ENCODE measurements at regions not wholly inside any gene's neighbourhood (a gene's known extent, or its start where the extent isn't known, plus 50 kb on each side); places are given as distances from the start of the nearest gene placed in this dataset.

DNA sequence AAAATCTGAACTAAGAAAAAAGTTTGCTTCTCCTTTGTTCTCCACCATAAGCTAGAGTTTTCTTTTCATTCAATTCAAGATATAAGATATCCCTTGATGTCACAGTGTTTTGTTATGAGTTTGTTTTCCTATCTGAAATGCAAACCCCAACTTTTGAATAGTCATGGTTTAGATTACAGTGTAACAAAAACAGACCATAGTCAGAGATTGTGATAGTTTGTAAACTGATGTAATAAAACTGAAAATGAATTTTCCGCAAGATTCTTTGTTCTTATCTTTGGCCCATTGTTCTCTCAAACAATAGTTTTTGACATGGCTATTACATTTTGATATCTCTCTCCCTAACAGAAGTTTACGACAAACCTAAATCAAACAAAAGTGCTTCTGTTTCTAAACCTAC is 121.7 kb upstream of the GADL1 start:
- peaks cover under 1% of the 10 kb centered on the region for H3K27me3 Mint-ChIP-seq (ENCODE audit: insufficient read depth, low read depth)
- H3K27me3 ChIP-seq = peaks cover 88% of the 10 kb centered on the region
- H3K9me3 ChIP-seq (ENCODE audit: low read depth) = no peaks in the 10 kb centered on the region
- no peak overlapping the region for H3K27ac Mint-ChIP-seq
- no peak overlapping the region for H3K9ac ChIP-seq
- H3K27ac ChIP-seq = no peak overlapping the region
- no peak overlapping the region for H3K4me2 ChIP-seq
- TF ChIP-seq EZH2phosphoT487 (IDR thresholded peaks at IDR 0.05) (no peak), EZH2 (IDR thresholded peaks at IDR 0.05) (no peak), CTCF (IDR thresholded peaks at IDR 0.05) (no peak)
- H3K79me2 ChIP-seq (ENCODE audit: low read depth) = no peaks in the 10 kb centered on the region
- peaks cover 8% of the 10 kb centered on the region for H3K9me3 Mint-ChIP-seq
- no peak overlapping the region for H2AFZ ChIP-seq (replicated peaks)
- no peaks in the 10 kb centered on the region for H3K36me3 ChIP-seq
- peaks cover 7% of the 10 kb centered on the region for H3K4me1 Mint-ChIP-seq
- H3F3A ChIP-seq (ENCODE audit: low read depth) = no peaks in the 10 kb centered on the region
- H4K20me1 ChIP-seq (ENCODE audit: low read depth) = no peaks in the 10 kb centered on the region
- H3K4me3 Mint-ChIP-seq = no peak overlapping the region
- no peak overlapping the region for H3K4me3 ChIP-seq
- no peak for DNase-seq (ENCODE audit: low spot score)
- H3K36me3 Mint-ChIP-seq = peaks cover 2% of the 10 kb centered on the region
- no peaks in the 10 kb centered on the region for H3K4me1 ChIP-seq

DNA sequence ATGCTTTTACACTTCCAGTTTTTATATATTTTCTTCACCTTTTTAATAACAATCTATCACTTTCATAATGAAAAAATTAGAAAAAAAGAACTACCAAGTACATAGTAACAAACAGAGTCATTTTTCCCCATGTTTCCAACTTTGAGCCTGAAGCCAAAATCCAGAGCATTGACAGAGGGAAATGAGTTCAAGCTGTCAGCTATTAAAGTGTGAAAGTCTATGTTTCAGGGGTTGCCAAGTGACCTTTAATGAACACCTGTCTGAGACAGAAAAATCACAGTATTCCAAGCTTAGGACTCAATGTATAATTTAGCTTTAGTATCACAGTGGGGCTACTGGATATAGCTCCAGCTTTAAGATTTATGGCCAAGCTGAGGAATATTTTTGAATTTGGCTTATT is 128.3 kb upstream of the GADL1 start:
- no peak for DNase-seq (ENCODE audit: low spot score)
- H3K36me3 ChIP-seq = no peaks in the 10 kb centered on the region
- no peaks in the 10 kb centered on the region for H3K9me3 ChIP-seq (ENCODE audit: low read depth)
- no peaks in the 10 kb centered on the region for H4K20me1 ChIP-seq (ENCODE audit: low read depth)
- H3K4me2 ChIP-seq = no peak overlapping the region
- H3K4me3 ChIP-seq = no peak overlapping the region
- Mint-ChIP-seq H3K36me3 (peaks cover 2% of the 10 kb centered on the region), H3K27ac (no peak overlapping the region), H3K9me3 (peaks cover 10% of the 10 kb centered on the region), H3K27me3 (ENCODE audit: insufficient read depth, low read depth) (no peaks in the 10 kb centered on the region), H3K4me3 (no peak overlapping the region), H3K4me1 (peaks cover 2% of the 10 kb centered on the region)
- H3K27me3 ChIP-seq = peaks cover 26% of the 10 kb centered on the region
- TF ChIP-seq CTCF (IDR thresholded peaks at IDR 0.05) = no peak
- TF ChIP-seq EZH2phosphoT487 (IDR thresholded peaks at IDR 0.05) = no peak
- no peak overlapping the region for H3K9ac ChIP-seq
- H3F3A ChIP-seq (ENCODE audit: low read depth) = no peaks in the 10 kb centered on the region
- H3K27ac ChIP-seq = no peak overlapping the region
- H3K79me2 ChIP-seq (ENCODE audit: low read depth) = no peaks in the 10 kb centered on the region
- no peak overlapping the region for H2AFZ ChIP-seq (replicated peaks)
- H3K4me1 ChIP-seq = no peaks in the 10 kb centered on the region

DNA sequence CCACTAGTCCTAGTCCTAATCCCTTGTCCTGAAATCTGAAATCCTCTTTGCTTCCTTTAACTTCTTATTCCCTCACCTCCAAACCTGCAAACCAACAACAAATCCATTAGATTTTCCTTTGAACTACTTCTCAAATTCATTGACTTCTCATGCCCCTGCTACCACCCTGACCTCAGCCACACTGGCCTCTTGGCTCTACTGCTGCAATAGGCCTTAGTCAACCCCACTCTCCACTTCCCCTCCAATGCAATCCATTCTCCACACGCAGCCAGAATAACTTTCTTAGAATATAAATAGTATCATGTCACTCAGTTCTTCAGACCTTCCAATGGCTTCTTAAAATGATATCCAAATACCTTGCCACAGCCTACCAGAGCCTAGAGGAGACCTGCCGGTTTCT is 131.1 kb upstream of the GADL1 start:
- Histone ChIP-seq H3K27ac (no peak overlapping the region), H3K9ac (no peak overlapping the region), H2AFZ (replicated peaks) (no peak overlapping the region), H3K79me2 (ENCODE audit: low read depth) (no peaks in the 10 kb centered on the region), H3K4me2 (no peak overlapping the region), H3K9me3 (ENCODE audit: low read depth) (no peaks in the 10 kb centered on the region), H3K36me3 (no peaks in the 10 kb centered on the region), H3F3A (ENCODE audit: low read depth) (no peaks in the 10 kb centered on the region), H3K4me1 (no peaks in the 10 kb centered on the region), H3K27me3 (peaks cover 3% of the 10 kb centered on the region), H3K4me3 (no peak overlapping the region), H4K20me1 (ENCODE audit: low read depth) (no peaks in the 10 kb centered on the region)
- TF ChIP-seq CTCF (IDR thresholded peaks at IDR 0.05) (no peak), EZH2phosphoT487 (IDR thresholded peaks at IDR 0.05) (no peak), EZH2 (IDR thresholded peaks at IDR 0.05) (no peak)
- H3K9me3 Mint-ChIP-seq = peaks cover 20% of the 10 kb centered on the region
- no peak overlapping the region for H3K27ac Mint-ChIP-seq
- no peaks in the 10 kb centered on the region for H3K27me3 Mint-ChIP-seq (ENCODE audit: insufficient read depth, low read depth)
- no peak overlapping the region for H3K4me3 Mint-ChIP-seq
- DNase-seq (ENCODE audit: low spot score) = no peak
- H3K4me1 Mint-ChIP-seq = no peaks in the 10 kb centered on the region
- H3K36me3 Mint-ChIP-seq = peaks cover 2% of the 10 kb centered on the region

Data from neural progenitor cell (in vitro differentiated cells).